HepG2 (cell line): ENCODE measurements at regions not wholly inside any gene's neighbourhood (a gene's known extent, or its start where the extent isn't known, plus 50 kb on each side); places are given as distances from the start of the nearest gene placed in this dataset.

ENCODE experiments used
- ATAC-seq: fragments of 200-7000 bp; cut with Tn5 transposase; 3 replicates; pipeline ENCODE4 v1.9.1; 2020; ENCODE audit warnings: mild to moderate bottlenecking, moderate library complexity
- BruUV-seq: library from RNA; stranded (reverse); fragments of 400-500 nt; replicated peaks from 2 replicates; lab custom pipeline; 2021; lab: Mats Ljungman, UMichigan
- CTCF ChIA-PET: fragments of 300-600 bp; formaldehyde crosslinking; extraction: SDS; loops from one replicate; lab custom pipeline; 2021; ENCODE audit warnings: low total read pairs, inconsistent platforms, low intra/inter-chr PET ratio; lab: Yijun Ruan, JAX
- POLR2A ChIA-PET: fragments of 350-600 bp; sonication (Branson Sonifier 250); formaldehyde crosslinking; loops from one replicate; lab custom pipeline; 2020; ENCODE audit warnings: antibody characterized with exemption, inconsistent platforms; lab: Yijun Ruan, JAX
- DNase-seq: peaks from one replicate; pipeline ENCODE4 v3.0.0-alpha.2; 2015; ENCODE audit warnings: low spot score
- FAIRE-seq: peaks from 3 replicates; lab custom pipeline; 2011; peaks lifted over from hg19 to GRCh38; lab: Jason Lieb, UNC
- H2AFZ ChIP-seq: one replicate; pipeline ENCODE4 v1.6.1; 2011; ENCODE audit warnings: low read length, inconsistent platforms
- H3K27ac ChIP-seq: fragments of 300-600 bp; 3 replicates; pipeline ENCODE4 v1.8.0; 2011; ENCODE audit warnings: mixed run types, mild to moderate bottlenecking, mixed read lengths, low read length, inconsistent platforms; ENCODE audit not compliant: insufficient read depth; ENCODE audit errors: extremely low read length
- H3K27me3 ChIP-seq, 2 experiments: fragments of 200-600 bp in 1 of 2; 2 replicates in 1 of 2; 3 replicates in 1 of 2; pipeline versions ENCODE4 v1.6.0 to v1.8.0; 2011; ENCODE audit warnings: low read length in 2 of 2, mild to moderate bottlenecking in 2 of 2, moderate library complexity in 2 of 2, inconsistent platforms in 1 of 2; ENCODE audit not compliant: insufficient read depth in 2 of 2, control insufficient read depth in 1 of 2
- H3K36me3 ChIP-seq, 2 experiments: fragments of 200-600 bp in 1 of 2; replicated peaks in 1 of 2; 2 replicates in 1 of 2; 3 replicates in 1 of 2; pipeline versions ENCODE4 v1.5.1 to v1.8.0; 2011; ENCODE audit warnings: low read length in 2 of 2, inconsistent platforms in 1 of 2; ENCODE audit not compliant: insufficient read depth in 2 of 2, control insufficient read depth in 1 of 2
- H3K4me1 ChIP-seq: 2 replicates; pipeline ENCODE4 v1.5.1; 2012; ENCODE audit warnings: low read length, inconsistent platforms; ENCODE audit not compliant: insufficient read depth
- H3K4me2 ChIP-seq: 2 replicates; pipeline ENCODE4 v1.6.0; 2011; ENCODE audit warnings: low read depth, low read length, inconsistent platforms
- H3K4me3 ChIP-seq, 3 experiments: fragments of 200-600 bp in 1 of 3; sonication (generic), shearing (Covaris generic) in 1 of 3; replicated peaks in 1 of 3; 2 replicates each; pipeline ENCODE4 v1.5.1; 2011 to 2016; ENCODE audit warnings: low read length in 3 of 3, inconsistent platforms in 2 of 3, low read depth in 2 of 3, mild to moderate bottlenecking in 2 of 3, control low read depth in 1 of 3, mixed read lengths in 1 of 3; ENCODE audit not compliant: insufficient read depth in 1 of 3
- H3K79me2 ChIP-seq: one replicate; pipeline ENCODE4 v1.6.1; 2011; ENCODE audit warnings: low read length, inconsistent platforms; ENCODE audit not compliant: insufficient read depth
- H3K9ac ChIP-seq: 2 replicates; pipeline ENCODE4 v1.6.0; 2011; ENCODE audit warnings: mild to moderate bottlenecking, low read depth, low read length, inconsistent platforms; ENCODE audit not compliant: insufficient read depth
- H3K9me3 ChIP-seq: 2 replicates; pipeline ENCODE4 v1.5.1; 2012; ENCODE audit warnings: mild to moderate bottlenecking, low read length
- H4K20me1 ChIP-seq: 2 replicates; pipeline ENCODE4 v1.6.0; 2011; ENCODE audit warnings: inconsistent platforms, mild to moderate bottlenecking, low read length, moderate library complexity; ENCODE audit not compliant: insufficient read depth
- ATF3 ChIP-seq: sonication (generic); formaldehyde crosslinking; IDR thresholded peaks from 2 replicates; pipeline ENCODE4 v1.4.0; 2020; ENCODE audit warnings: missing genetic modification reagents
- ATF4 ChIP-seq, 2 experiments: fragments of 450-650 bp in 1 of 2; sonication (generic) in 1 of 2; formaldehyde crosslinking; IDR thresholded peaks; 2 replicates each; pipeline versions ENCODE4 v1.5.0 to v1.8.0; 2020 to 2022; ENCODE audit warnings: mild to moderate bottlenecking in 1 of 2, missing genetic modification reagents in 1 of 2
- ATF6 ChIP-seq: sonication (generic); formaldehyde crosslinking; conservative IDR thresholded peaks from 2 replicates; pipeline ENCODE4 v1.4.0; 2020; ENCODE audit warnings: missing genetic modification reagents
- EHMT2 ChIP-seq: fragments of 200-600 bp; sonication (generic); IDR thresholded peaks from 2 replicates; pipeline ENCODE4 v1.7.0; 2017; ENCODE audit warnings: antibody characterized with exemption, low read depth, low read length, borderline replicate concordance
- ELF1 ChIP-seq: sonication (generic); formaldehyde crosslinking; IDR thresholded peaks from 2 replicates; pipeline ENCODE4 v1.4.0; 2020; ENCODE audit warnings: missing genetic modification reagents
- KAT2B ChIP-seq: fragments of 150-350 bp; IDR thresholded peaks from 2 replicates; pipeline ENCODE4 v1.6.1; 2014; ENCODE audit warnings: low read depth, low read length, borderline replicate concordance
- PAF1 ChIP-seq: IDR thresholded peaks from 2 replicates; pipeline ENCODE4 v1.6.1; 2016; ENCODE audit warnings: missing genetic modification reagents, missing compliant biosample characterization
- ZBTB2 ChIP-seq: sonication (generic); formaldehyde crosslinking; IDR thresholded peaks from 2 replicates; pipeline ENCODE4 v1.8.0; 2022; ENCODE audit warnings: low read depth, missing genetic modification reagents
- ZKSCAN5 ChIP-seq: sonication (generic); formaldehyde crosslinking; IDR thresholded peaks from 2 replicates; pipeline ENCODE4 v1.5.1; 2020; ENCODE audit warnings: mild to moderate bottlenecking, missing genetic modification reagents
- ZNF326 ChIP-seq: sonication (generic); formaldehyde crosslinking; IDR thresholded peaks from 2 replicates; pipeline ENCODE4 v1.4.0; 2020; ENCODE audit warnings: missing genetic modification reagents, borderline replicate concordance
- ZNF530 ChIP-seq: sonication (generic); formaldehyde crosslinking; IDR thresholded peaks from 2 replicates; pipeline ENCODE4 v1.5.0; 2020; ENCODE audit warnings: low read depth, mild to moderate bottlenecking, missing genetic modification reagents
- ZNF564 ChIP-seq: sonication (generic); formaldehyde crosslinking; IDR thresholded peaks from 2 replicates; pipeline ENCODE4 v1.8.1; 2023; ENCODE audit warnings: mild to moderate bottlenecking, missing genetic modification reagents
- ZNF619 ChIP-seq: sonication (generic); formaldehyde crosslinking; IDR thresholded peaks from 2 replicates; pipeline ENCODE4 v1.4.0; 2020; ENCODE audit warnings: mild to moderate bottlenecking, missing genetic modification reagents
- WGBS: methylation state at CpG from one replicate; pipeline ENCODE4 v1.1.6; 2017; ENCODE audit warnings: low lambda C conversion rate; 5-methylcytosine and 5-hydroxymethylcytosine counted together
- in situ Hi-C: cut with HindIII; loops from 2 replicates; pipeline ENCODE4 v1.10.0; 2017; ENCODE audit warnings: low pct_unique_long_range_greater_than_20kb; ENCODE audit not compliant: extremely low pct_ligation_motif_present
- intact Hi-C: fragments of 100-400 bp; cut with micrococcal nuclease; formaldehyde crosslinking; loops from one replicate; pipeline ENCODE4 v1.10.0; 2022; ENCODE audit not compliant: unreplicated experiment

- H3K36me3 ChIP-seq: no peaks in the 10 kb centered on the region
- no TSS peak for BruUV-seq
- H3K9ac ChIP-seq: no peak overlapping the region
- POLR2A ChIA-PET: no interaction called here
- H3K4me1 ChIP-seq: no peaks in the 10 kb centered on the region
- H3K27me3 ChIP-seq: no peaks in the 10 kb centered on the region
- no peaks in the 10 kb centered on the region for H3K9me3 ChIP-seq
- H3K79me2 ChIP-seq: no peaks in the 10 kb centered on the region
- in situ Hi-C loops (no loop called here), intact Hi-C loops (loop anchor here (2.0 kb wide), 1 partner anchor 329 kb away; no protein-coding TSS in a partner anchor)
- WGBS: under 1% methylated on average over 3 of the region's 3 CpGs
- ATAC-seq (no peak), FAIRE-seq (no peak), DNase-seq (no peak)
- TF ChIP-seq ZBTB2 (no peak), ATF3 (CRISPR knock-in tag) (no peak), ATF4 (CRISPR knock-in tag; IDR thresholded peaks at IDR 0.05) (no peak), KAT2B (no peak), PAF1 (CRISPR knock-in tag) (no peak), ZNF619 (CRISPR knock-in tag) (no peak), ZNF564 (CRISPR knock-in tag) (no peak), ZKSCAN5 (CRISPR knock-in tag) (no peak), EHMT2 (no peak), ZNF530 (no peak), ELF1 (CRISPR knock-in tag) (no peak), ZNF326 (CRISPR knock-in tag) (no peak), ATF6 (CRISPR knock-in tag) (no peak)
- no peak overlapping the region for H3K4me2 ChIP-seq
- no peak overlapping the region for H2AFZ ChIP-seq
- H4K20me1 ChIP-seq: no peaks in the 10 kb centered on the region
- H3K27ac ChIP-seq: no peak overlapping the region
- H3K4me3 ChIP-seq: no peak overlapping the region
- CTCF ChIA-PET: interaction anchor here (3.2 kb wide), 1 partner anchor 675 kb away, joined by 44 read pairs; no protein-coding TSS in a partner anchor
Measured at GRCh38 chr11:96465512-96465911, 75.7 kb downstream of the JRKL start.
